HEK293 (cell line): ENCODE measurements at regions not wholly inside any gene's neighbourhood (a gene's known extent, or its start where the extent isn't known, plus 50 kb on each side); places are given as distances from the start of the nearest gene placed in this dataset.

Experiments
- CTCF ChIA-PET: fragments of 350-600 bp; formaldehyde crosslinking; extraction: SDS; loops from one replicate; lab custom pipeline; 2021; ENCODE audit warnings: antibody characterized with exemption; lab: Yijun Ruan, JAX
- POLR2A ChIA-PET: fragments of 300-600 bp; formaldehyde crosslinking; extraction: SDS; loops from one replicate; lab custom pipeline; 2020; ENCODE audit warnings: antibody characterized with exemption, inconsistent platforms; lab: Yijun Ruan, JAX
- H3K27ac ChIP-seq: fragments of 200-500 bp; sonication (Bioruptor generic); 2 replicates; pipeline ENCODE4 v1.5.1; 2014; ENCODE audit warnings: low read depth, low read length, control low read depth, inconsistent platforms; ENCODE audit errors: extremely low read depth
- H3K36me3 ChIP-seq, 2 experiments: fragments of 200-500 bp in 1 of 2; sonication (Bioruptor generic) in 1 of 2; 1 replicate in 1 of 2; 2 replicates in 1 of 2; pipeline ENCODE4 v1.5.1; 2014 to 2017; ENCODE audit warnings: inconsistent platforms in 2 of 2, low read length in 2 of 2; ENCODE audit not compliant: control insufficient read depth in 2 of 2, insufficient read depth in 1 of 2
- H3K4me1 ChIP-seq: fragments of 200-500 bp; sonication (Bioruptor generic); 2 replicates; pipeline ENCODE4 v1.5.1; 2014; ENCODE audit warnings: mild to moderate bottlenecking, low read length, inconsistent platforms; ENCODE audit not compliant: control insufficient read depth, insufficient read depth
- H3K4me3 ChIP-seq: 2 replicates; pipeline ENCODE4 v1.5.1; 2011; ENCODE audit warnings: low read depth, mild to moderate bottlenecking, control low read depth, low read length, moderate library complexity
- H3K9me3 ChIP-seq: fragments of 200-500 bp; sonication (Bioruptor generic); 2 replicates; pipeline ENCODE4 v1.5.1; 2014; ENCODE audit warnings: low read depth, low read length, inconsistent platforms; ENCODE audit not compliant: control insufficient read depth, insufficient read depth
- MZF1 ChIP-seq: fragments of 450-650 bp; formaldehyde crosslinking; IDR thresholded peaks from 2 replicates; pipeline ENCODE4 v1.5.1; 2017; ENCODE audit warnings: missing biosample characterization, missing genetic modification characterization, borderline replicate concordance
- OSR2 ChIP-seq: fragments of 450-650 bp; formaldehyde crosslinking; IDR thresholded peaks from 2 replicates; pipeline ENCODE4 v1.5.1; 2016; ENCODE audit warnings: missing biosample characterization, missing genetic modification characterization
- OVOL3 ChIP-seq: fragments of 450-650 bp; formaldehyde crosslinking; IDR thresholded peaks from 2 replicates; pipeline ENCODE4 v1.5.1; 2016; ENCODE audit warnings: missing biosample characterization, missing genetic modification characterization
- WT1 ChIP-seq: fragments of 450-650 bp; formaldehyde crosslinking; IDR thresholded peaks from 2 replicates; pipeline ENCODE4 v1.5.1; 2016; ENCODE audit warnings: missing biosample characterization, missing genetic modification characterization
- ZBTB11 ChIP-seq: fragments of 450-650 bp; formaldehyde crosslinking; conservative IDR thresholded peaks from 2 replicates; pipeline ENCODE4 v1.5.1; 2016; ENCODE audit warnings: low read depth, missing biosample characterization, missing genetic modification characterization
- ZBTB6 ChIP-seq: fragments of 450-650 bp; formaldehyde crosslinking; IDR thresholded peaks from 2 replicates; pipeline ENCODE4 v1.5.1; 2017; ENCODE audit warnings: missing biosample characterization, missing genetic modification characterization
- ZNF133 ChIP-seq: fragments of 450-650 bp; formaldehyde crosslinking; IDR thresholded peaks from 2 replicates; pipeline ENCODE4 v1.5.1; 2016; ENCODE audit warnings: missing biosample characterization, missing genetic modification characterization
- ZNF223 ChIP-seq: fragments of 450-650 bp; formaldehyde crosslinking; IDR thresholded peaks from 2 replicates; pipeline ENCODE4 v1.5.1; 2016; ENCODE audit warnings: missing biosample characterization, missing genetic modification characterization
- ZNF23 ChIP-seq: fragments of 450-650 bp; formaldehyde crosslinking; IDR thresholded peaks from 2 replicates; pipeline ENCODE4 v1.5.1; 2016; ENCODE audit warnings: missing biosample characterization, missing genetic modification characterization, borderline replicate concordance
- ZNF362 ChIP-seq: fragments of 450-650 bp; formaldehyde crosslinking; IDR thresholded peaks from 2 replicates; pipeline ENCODE4 v1.5.1; 2016; ENCODE audit warnings: missing biosample characterization, missing genetic modification characterization
- ZNF449 ChIP-seq: fragments of 450-650 bp; formaldehyde crosslinking; IDR thresholded peaks from 2 replicates; pipeline ENCODE4 v1.5.1; 2017; ENCODE audit warnings: missing biosample characterization, mild to moderate bottlenecking, missing genetic modification characterization, moderate library complexity
- ZNF626 ChIP-seq: fragments of 450-650 bp; sonication (Bioruptor Pico); formaldehyde crosslinking; IDR thresholded peaks from 2 replicates; pipeline ENCODE4 v1.5.1; 2018; ENCODE audit warnings: missing biosample characterization, missing genetic modification characterization, inconsistent platforms
- ZNF645 ChIP-seq: fragments of 450-650 bp; formaldehyde crosslinking; IDR thresholded peaks from 2 replicates; pipeline ENCODE4; 2016; ENCODE audit warnings: missing biosample characterization, missing genetic modification characterization
- ZNF660 ChIP-seq: fragments of 450-650 bp; IDR thresholded peaks from 2 replicates; pipeline ENCODE4 v1.5.1; 2018; ENCODE audit warnings: missing biosample characterization, mild to moderate bottlenecking, missing genetic modification characterization
- ZNF768 ChIP-seq: fragments of 450-650 bp; formaldehyde crosslinking; IDR thresholded peaks from 2 replicates; pipeline ENCODE4 v1.5.1; 2018; ENCODE audit warnings: missing biosample characterization, mild to moderate bottlenecking, missing genetic modification characterization
- ZNF791 ChIP-seq: fragments of 450-650 bp; formaldehyde crosslinking; IDR thresholded peaks from 2 replicates; pipeline ENCODE4 v1.5.1; 2016; ENCODE audit warnings: missing biosample characterization, missing genetic modification characterization
- ZSCAN16 ChIP-seq: fragments of 450-650 bp; formaldehyde crosslinking; IDR thresholded peaks from 2 replicates; pipeline ENCODE4 v1.5.1; 2016; ENCODE audit warnings: missing biosample characterization, missing genetic modification characterization
- ZSCAN4 ChIP-seq: fragments of 450-650 bp; formaldehyde crosslinking; IDR thresholded peaks from 2 replicates; pipeline ENCODE4 v1.5.1; 2017; ENCODE audit warnings: missing biosample characterization, missing genetic modification characterization

GRCh38 chr6:143586557-143586956 lies 75.0 kb upstream of the FUCA2 start (continued):
- TF ChIP-seq ZNF449 (tag by site-specific recombination) (no peak), OVOL3 (tag by site-specific recombination) (no peak), ZNF223 (tag by site-specific recombination) (no peak)

- ChIA-PET POLR2A (no interaction called here), CTCF (interaction anchor here (0.5 to 1.6 kb wide), 6 partner anchors 10 to 1052 kb away, joined by 3 to 9 read pairs (median 4); no protein-coding TSS in a partner anchor)
- Histone ChIP-seq H3K4me1 (no peaks in the 10 kb centered on the region), H3K27ac (no peak overlapping the region), H3K4me3 (no peak overlapping the region), H3K36me3 (no peaks in the 10 kb centered on the region), H3K9me3 (no peaks in the 10 kb centered on the region)
- TF ChIP-seq ZNF626 (no peak), ZNF362 (tag by site-specific recombination) (no peak), MZF1 (tag by site-specific recombination) (peak; percentile 84; the same call in 1 of the 2 replicates)
These were observed 74.2 kb upstream of the FUCA2 start for GRCh38 chr6:143585716-143586115.

GRCh38 chr6:143585241-143585640 lies 73.7 kb upstream of the FUCA2 start:
- CTCF ChIA-PET = interaction anchor here (0.5 to 1.6 kb wide), 6 partner anchors 9 to 1052 kb away, joined by 3 to 9 read pairs (median 4); no protein-coding TSS in a partner anchor
- H3K36me3 ChIP-seq = no peaks in the 10 kb centered on the region
- POLR2A ChIA-PET = no interaction called here
- H3K4me1 ChIP-seq = no peaks in the 10 kb centered on the region
- no peak overlapping the region for H3K27ac ChIP-seq
- TF ChIP-seq ZNF660 (tag by site-specific recombination) (no peak), WT1 (tag by site-specific recombination) (no peak), ZBTB11 (tag by site-specific recombination) (no peak), ZNF768 (no peak), ZNF23 (tag by site-specific recombination) (no peak), OSR2 (tag by site-specific recombination) (no peak), ZNF645 (tag by site-specific recombination) (no peak), ZBTB6 (tag by site-specific recombination) (no peak), ZNF133 (no peak), ZSCAN16 (tag by site-specific recombination) (no peak), ZNF791 (tag by site-specific recombination) (no peak), ZSCAN4 (tag by site-specific recombination) (no peak)
- H3K4me3 ChIP-seq = no peak overlapping the region
- no peaks in the 10 kb centered on the region for H3K9me3 ChIP-seq
